Lower leg skin (tissue), 3 donors: ENCODE measurements at regions not wholly inside any gene's neighbourhood (a gene's known extent, or its start where the extent isn't known, plus 50 kb on each side); places are given as distances from the start of the nearest gene placed in this dataset.

Experiments
- POLR2A ChIP-seq, 2 donors: fragments of 450-650 bp; IDR thresholded peaks; one replicate each; pipeline ENCODE4 v1.6.1; 2016 to 2017; ENCODE audit warnings: antibody characterized with exemption in 2 of 2, mild to moderate bottlenecking in 1 of 2, moderate library complexity in 1 of 2
- TF ChIP-seq, protein P1 (sequence below), 3 donors: fragments of 450-650 bp; IDR thresholded peaks; one replicate each; pipeline ENCODE4 v1.5.1; 2016; ENCODE audit warnings: antibody characterized with exemption in 3 of 3, mild to moderate bottlenecking in 3 of 3, moderate library complexity in 2 of 3

DNA sequence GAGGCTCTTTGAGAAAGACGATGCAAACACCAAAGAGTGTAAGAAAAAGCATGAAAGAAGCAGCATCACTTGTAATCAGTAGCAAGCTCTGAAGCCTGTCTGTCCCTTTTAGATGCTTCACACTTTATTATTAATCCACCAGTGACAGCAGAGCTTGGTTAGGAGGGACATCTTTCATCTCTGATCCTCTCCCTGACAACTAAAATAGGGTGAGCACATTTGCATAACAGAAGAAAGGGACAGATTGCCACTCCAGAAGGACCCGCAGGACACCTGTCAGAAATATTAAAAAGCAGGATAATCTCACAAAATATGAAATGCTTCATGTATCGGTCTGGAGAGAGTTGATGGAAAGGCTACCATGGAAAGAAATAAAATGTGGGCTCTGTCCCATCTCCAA, 71.4 kb upstream of the MAP1B start:
- TF ChIP-seq, protein P1, sequence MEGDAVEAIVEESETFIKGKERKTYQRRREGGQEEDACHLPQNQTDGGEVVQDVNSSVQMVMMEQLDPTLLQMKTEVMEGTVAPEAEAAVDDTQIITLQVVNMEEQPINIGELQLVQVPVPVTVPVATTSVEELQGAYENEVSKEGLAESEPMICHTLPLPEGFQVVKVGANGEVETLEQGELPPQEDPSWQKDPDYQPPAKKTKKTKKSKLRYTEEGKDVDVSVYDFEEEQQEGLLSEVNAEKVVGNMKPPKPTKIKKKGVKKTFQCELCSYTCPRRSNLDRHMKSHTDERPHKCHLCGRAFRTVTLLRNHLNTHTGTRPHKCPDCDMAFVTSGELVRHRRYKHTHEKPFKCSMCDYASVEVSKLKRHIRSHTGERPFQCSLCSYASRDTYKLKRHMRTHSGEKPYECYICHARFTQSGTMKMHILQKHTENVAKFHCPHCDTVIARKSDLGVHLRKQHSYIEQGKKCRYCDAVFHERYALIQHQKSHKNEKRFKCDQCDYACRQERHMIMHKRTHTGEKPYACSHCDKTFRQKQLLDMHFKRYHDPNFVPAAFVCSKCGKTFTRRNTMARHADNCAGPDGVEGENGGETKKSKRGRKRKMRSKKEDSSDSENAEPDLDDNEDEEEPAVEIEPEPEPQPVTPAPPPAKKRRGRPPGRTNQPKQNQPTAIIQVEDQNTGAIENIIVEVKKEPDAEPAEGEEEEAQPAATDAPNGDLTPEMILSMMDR (IDR thresholded peaks at IDR 0.05): no peak
- no peak for TF ChIP-seq POLR2A (IDR thresholded peaks at IDR 0.05)
